ENCODE measurements at regions not wholly inside any gene's neighbourhood (a gene's known extent, or its start where the extent isn't known, plus 50 kb on each side); places are given as distances from the start of the nearest gene placed in this dataset.
"Not testable (repeated sequence)": the region's sequence is repeated elsewhere in the genome, so short reads cannot be mapped to it uniquely, and the experiment has no call there.

DNA sequence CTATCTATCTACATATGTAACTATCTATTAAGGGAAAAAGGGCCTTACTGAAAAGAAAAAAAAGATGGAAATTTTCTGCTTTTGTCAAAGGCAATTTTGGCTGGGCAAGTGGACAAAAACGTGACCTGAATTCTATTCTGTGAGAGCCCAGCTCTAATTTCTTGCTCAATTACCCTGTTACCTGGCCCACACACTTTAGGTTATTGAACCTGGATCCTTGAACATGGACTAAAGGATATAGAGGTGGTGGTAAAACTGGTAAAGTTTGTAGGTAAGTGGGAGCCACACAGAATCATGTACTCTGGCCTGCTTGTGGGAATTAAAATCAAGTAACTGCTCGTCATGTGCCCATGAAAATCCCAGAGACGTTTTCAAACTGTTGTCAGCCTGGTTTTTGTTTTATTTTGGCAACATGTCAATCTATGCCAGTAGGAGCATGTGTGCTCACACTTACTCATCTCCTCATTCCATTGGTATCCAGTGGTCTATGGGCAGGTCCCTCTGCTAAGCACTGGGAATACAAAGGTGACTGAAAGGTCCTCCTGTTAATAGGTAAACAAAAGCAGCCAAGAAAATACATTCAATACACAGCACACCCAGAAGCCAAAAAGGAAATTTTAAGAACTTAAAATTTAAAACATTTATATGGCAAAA, 113.7 kb upstream of the WARS2 start:
- no peak for DNase-seq

- DNase-seq: not testable (repeated sequence)
Observed at GRCh38 chr1:119256089-119256488, 112.5 kb upstream of the HAO2 start.

DNA sequence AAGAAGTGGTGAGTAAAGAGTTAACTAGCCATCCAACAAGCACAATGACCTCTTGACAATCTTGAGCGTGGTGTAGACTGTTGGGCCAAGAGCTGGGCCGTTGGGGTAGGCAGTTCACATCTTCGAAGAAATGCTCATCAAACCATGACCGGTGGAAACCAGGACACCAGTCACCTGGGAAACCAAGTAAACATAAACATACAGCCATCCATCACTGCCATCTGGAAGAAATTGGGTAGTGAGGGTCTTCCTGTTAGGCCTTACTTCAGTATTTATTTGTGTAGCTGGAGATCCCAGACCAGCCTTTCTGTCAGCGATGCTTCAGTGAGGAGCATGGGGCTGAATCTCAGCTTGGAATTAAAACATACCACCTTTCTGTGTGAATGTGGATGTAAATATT, 108.1 kb upstream of the HAO2 start:
- no peak for DNase-seq

DNA sequence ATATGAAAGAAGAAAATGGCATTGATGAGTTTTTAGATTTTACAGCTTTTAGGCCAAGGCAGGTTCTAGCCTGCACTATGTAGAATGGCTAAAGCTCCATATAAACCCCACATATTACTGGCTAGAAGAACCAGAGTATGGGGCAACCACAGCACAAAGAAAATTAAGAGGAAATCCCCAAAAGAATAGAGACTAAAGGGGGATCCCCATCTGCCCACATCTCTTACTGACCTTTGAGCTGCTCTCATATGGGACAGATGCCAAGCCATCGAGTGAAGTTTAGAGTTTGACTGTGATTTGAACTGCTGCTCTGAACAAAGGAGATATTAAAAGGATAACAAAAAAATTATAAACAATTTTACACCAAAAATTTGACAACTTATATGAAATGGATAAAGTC, 102.2 kb upstream of the HAO2 start:
- no peak for DNase-seq

DNA sequence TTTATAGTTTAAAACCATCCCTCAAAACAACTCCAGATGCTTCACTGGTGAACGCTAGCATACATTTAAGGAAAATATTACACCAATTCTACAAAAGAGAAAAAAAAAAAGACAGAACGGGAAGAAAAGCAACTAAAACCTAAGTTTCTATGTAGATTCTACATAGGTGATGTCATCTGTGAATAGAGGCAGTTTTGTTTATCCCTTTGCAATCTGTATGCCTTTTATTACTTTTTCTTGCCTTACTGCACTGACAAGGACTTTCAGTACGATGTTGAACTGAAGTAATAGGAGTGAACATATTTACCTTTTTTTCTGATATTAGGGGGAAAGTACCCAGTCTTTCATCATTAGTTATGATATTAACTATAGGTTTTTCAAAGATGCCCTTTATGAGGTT, 101.7 kb upstream of the HAO2 start:
- DNase-seq: no peak

DNA sequence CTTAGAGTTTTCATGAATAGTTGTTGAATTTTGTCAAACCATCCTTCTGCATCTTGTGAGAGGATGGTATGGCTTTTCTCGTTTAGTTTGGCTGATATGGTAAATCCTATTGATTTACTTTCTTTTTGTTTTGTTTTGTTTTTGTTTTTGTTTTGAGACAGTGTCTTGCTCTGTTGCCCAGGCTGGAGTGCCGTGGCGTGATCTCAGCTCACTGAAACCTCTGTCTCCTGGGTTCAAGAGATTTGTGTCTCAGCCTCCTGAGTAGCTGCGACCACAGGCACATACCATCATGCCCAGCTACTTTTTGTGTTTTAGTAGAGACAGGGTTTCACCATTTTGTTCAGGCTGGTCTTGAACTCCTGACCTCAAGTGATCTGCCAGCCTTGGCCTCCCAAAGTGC, 101.3 kb upstream of the HAO2 start:
- not testable (repeated sequence) for DNase-seq

DNA sequence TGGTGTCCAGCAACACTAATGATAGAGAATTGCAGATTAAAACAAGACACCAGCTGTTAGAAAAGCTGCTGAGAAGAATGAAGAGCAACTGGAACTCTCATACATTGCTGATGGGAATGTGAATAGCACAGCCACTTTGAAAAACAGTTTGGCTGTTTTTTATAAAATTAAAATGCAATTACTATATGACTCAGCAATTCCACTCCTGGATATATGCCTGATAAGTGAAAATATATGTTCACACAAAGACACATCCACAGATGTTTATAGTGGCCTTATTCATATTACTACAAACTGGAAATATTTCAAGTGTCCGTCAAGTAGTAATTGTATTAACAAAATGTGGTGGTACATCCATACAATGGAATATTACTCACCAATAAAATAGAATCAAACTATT, 99.7 kb upstream of the HAO2 start:
- no peak for DNase-seq

- no peak for DNase-seq
Observed at GRCh38 chr1:119275145-119276134, 93.1 kb upstream of the HAO2 start.

DNA sequence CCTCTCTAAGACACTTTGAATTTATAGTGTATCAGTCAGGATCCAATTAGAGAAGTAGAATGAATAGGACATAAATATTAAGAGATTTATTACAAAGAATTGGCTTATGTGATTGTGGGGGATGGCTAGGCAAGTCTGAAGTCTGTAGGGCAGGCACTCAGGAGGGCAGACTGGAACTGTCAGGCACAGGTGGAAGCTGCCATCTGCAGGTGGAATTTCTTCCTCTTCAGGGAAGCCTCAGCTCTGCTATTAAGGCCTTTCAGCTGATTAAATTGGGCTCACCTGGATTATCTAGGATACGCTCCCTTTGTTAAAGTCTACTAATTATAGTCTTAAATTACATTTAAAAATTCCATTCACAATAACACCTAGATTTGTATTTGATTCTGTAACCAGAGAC, 92.0 kb upstream of the HAO2 start:
- DNase-seq: no peak

DNA sequence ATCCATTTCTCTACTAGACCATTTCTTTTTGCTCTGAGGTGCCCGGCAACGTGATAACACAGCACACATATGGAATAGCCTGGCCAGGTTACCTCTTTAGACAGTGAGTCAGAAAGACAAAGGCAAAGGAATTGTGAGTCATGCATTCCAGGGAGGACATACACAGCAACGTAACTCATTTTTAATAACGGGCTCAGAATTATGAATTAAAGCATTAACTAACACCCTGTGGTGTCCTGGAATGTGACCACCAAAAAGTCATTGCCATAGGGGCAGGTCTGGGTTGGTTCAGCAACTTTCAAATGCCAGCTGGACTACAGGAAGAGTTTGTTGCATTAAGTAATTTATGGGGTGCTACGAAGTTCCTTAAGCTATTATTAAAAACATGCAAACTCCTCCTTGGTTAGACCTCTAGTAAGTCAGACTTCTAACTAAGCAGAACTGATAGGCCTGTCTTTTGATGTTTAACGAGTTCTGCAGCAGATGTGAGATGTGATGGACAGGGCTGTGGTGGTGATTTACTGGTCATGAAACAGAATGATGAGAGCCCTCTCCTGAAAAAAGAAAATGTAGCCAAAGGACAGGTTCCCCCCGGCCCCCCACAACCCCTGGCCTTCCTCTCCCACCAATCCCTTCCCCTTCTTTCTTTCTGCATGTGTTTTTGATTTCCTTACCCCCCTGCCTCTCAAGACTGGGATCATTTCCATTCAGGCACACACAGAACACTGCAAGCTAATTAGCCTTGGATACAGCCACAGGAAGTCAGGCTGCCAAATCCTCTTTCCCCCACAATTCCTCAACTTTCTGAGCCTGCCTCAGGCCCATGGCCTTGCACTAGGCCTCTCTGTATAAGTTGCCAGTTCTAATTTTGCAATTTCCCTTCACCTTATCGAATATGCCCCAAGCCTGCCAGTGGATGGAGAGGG, 88.9 kb upstream of the HAO2 start:
- DNase-seq: no peak

DNA sequence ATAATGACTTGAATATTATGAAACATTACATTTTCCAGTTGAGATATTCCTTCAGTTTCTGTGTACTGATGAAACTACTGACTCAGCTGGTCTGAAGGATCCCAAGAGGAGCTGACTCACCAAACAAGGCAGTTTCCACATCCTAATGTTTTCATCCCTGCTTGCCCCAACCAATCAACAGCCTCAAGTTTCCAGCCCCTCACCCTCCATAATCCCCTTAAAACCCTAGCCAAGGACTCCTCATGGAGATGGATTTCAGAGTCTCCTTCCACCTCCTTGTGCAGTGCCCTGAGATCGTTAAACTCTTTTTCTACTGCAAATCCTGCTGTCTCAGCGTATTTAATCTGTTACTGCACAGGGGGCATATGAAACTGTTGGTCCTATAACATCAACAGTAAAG, 83.1 kb upstream of the HAO2 start:
- no peak for DNase-seq

GRCh38 chr1:119286587-119287181, 81.9 kb upstream of the HAO2 start:
- DNase-seq: no peak

- DNase-seq: no peak
Observed at GRCh38 chr1:119288751-119289150, 79.8 kb upstream of the HAO2 start.

DNA sequence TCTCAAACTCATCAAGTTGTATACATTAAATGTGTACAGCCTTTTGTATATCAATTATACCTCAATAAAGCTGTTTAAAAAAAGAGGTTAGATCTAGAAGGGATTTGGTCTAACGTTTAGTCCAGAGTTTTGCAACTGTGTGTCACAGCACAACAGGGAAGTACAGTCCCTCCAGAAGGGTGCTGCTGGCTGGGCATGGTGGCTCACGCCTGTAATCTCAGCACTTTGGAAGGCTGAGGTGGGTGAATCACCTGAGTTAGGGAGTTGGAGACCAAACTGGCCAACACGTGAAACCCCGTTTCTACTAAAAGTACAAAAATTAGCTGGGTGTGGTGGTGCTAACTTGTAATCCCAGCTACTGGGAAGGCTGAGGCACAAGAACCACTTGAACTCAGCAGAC, 78.3 kb upstream of the HAO2 start:
- no peak for DNase-seq

- no peak for DNase-seq
Observed at GRCh38 chr1:119291611-119292206, 76.9 kb upstream of the HAO2 start.

- no peak for DNase-seq
Observed at GRCh38 chr1:119293797-119294196, 74.8 kb upstream of the HAO2 start.

- DNase-seq: no peak
Observed at GRCh38 chr1:119294199-119294598, 74.4 kb upstream of the HAO2 start.

DNA sequence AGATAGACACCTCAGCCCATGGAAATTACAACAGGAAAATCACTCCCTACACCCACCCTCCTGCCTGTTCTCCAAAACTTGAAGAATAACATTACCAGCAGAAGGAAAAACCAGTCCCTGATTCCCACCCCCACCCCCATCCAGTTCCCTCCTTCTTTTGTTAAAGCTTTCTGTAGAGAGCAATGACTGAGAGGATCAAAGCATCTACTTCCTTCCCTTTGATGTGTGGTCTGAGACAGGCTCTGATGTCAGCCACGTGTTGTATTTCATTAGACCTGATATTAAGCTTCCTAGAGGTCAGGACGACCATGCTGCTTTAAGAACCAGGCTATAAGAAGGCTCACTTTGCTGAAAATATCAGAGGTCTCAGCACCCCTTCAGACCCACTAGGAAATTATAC, 73.9 kb upstream of the HAO2 start:
- DNase-seq: no peak

DNA sequence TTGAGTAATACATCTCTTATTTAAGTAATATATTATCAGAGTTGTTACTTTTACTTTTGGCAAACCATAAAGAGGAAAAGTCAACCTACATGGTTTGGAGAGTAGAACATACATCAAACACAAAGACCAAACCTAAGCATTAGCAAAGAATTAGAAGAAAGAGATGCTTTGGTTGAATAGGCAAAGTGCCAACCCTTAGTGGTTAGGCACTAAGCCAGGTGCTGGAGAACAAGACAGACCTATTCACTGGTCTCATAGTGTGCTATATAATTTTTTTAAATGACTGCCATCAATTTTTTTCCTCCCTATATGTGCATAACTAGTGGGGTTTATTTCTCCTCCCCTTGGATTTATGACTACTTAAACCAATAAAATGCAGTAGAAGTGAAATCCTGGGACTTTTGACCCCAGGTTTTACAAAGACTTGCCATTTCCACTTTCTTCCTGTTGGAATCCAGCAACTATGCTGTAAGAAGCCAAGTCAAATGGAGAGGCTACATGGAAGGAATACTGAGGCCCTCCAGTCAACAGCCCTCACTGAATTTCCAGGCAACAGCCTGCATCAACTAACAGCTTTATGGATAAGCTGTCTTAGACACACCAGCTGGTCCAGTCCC, 69.8 kb upstream of the HAO2 start:
- no peak for DNase-seq

- DNase-seq: no peak
Observed at GRCh38 chr1:119302011-119302410, 66.6 kb upstream of the HAO2 start.

- no peak for DNase-seq
Observed at GRCh38 chr1:119308130-119308700, 60.4 kb upstream of the HAO2 start.

- DNase-seq: no peak
Observed at GRCh38 chr1:119308806-119309205, 59.8 kb upstream of the HAO2 start.
